ENCODE measurements at regions not wholly inside any gene's neighbourhood (a gene's known extent, or its start where the extent isn't known, plus 50 kb on each side); places are given as distances from the start of the nearest gene placed in this dataset.

GRCh38 chr12:4046495-4046840, 173.3 kb upstream of the PARP11 start:
- Histone ChIP-seq H3K27ac (replicated peaks; ENCODE audit: low read length) (peak overlapping the region; percentile 84), H2AK5ac (ENCODE audit: low read depth, low read length) (no peak overlapping the region), H3K4me2 (ENCODE audit: insufficient read depth, low read length, poor library complexity, severe bottlenecking) (no peak overlapping the region), H4K8ac (ENCODE audit: low read depth, low read length) (no peak overlapping the region), H3K36me3 (replicated peaks in 1 of 2; ENCODE audit: control insufficient read depth in 2 of 2, insufficient read depth in 2 of 2, low read length in 2 of 2) (no peaks in the 10 kb centered on the region), H3K9me3 (replicated peaks in 1 of 2; ENCODE audit: control insufficient read depth in 2 of 2, insufficient read depth in 1 of 2, low read depth in 1 of 2, low read length in 2 of 2) (peaks cover 4 to 15% of the 10 kb centered on the region in 2 donors), H3K27me3 (ENCODE audit: control insufficient read depth in 3 of 3, insufficient read depth in 3 of 3, low read depth in 1 of 3, low read length in 3 of 3) (no peaks in the 10 kb centered on the region), H3K79me1 (ENCODE audit: low read depth, low read length) (no peaks in the 10 kb centered on the region), H2BK15ac (ENCODE audit: low read length) (peak overlapping the region; percentile 42), H3K14ac (ENCODE audit: low read length) (no peak overlapping the region), H2AFZ (ENCODE audit: low read length) (peak overlapping the region; percentile 70), H3K4me3 (ENCODE audit: low read length in 2 of 2) (no peak overlapping the region), H3K9ac (ENCODE audit: low read depth, low read length, poor library complexity) (no peak overlapping the region), H3K23ac (ENCODE audit: low read depth, low read length, poor library complexity) (no peak overlapping the region), H3K4me1 (ENCODE audit: control insufficient read depth in 2 of 2, insufficient read depth in 1 of 2, low read depth in 1 of 2, low read length in 2 of 2) (peaks cover 11 to 20% of the 10 kb centered on the region in 2 donors), H2BK120ac (ENCODE audit: low read depth, low read length) (no peak overlapping the region), H3K4ac (ENCODE audit: low read length) (no peak overlapping the region), H2BK12ac (ENCODE audit: low read length) (no peak overlapping the region), H3K18ac (ENCODE audit: low read length) (peak overlapping the region; percentile 87), H4K91ac (ENCODE audit: low read depth, low read length, poor library complexity) (no peak overlapping the region), H2BK5ac (ENCODE audit: low read length) (no peak overlapping the region)
- no CpG with 5 or more reads among the region's 6 CpGs for WGBS, 2 donors (ENCODE audit: extremely low coverage in 2 of 2, insufficient read length in 2 of 2, insufficient replicate concordance in 1 of 2)
- peak; percentile 38 for DNase-seq (ENCODE audit: low spot score)

GRCh38 chr12:4045786-4046494, 172.7 kb upstream of the PARP11 start:
- Histone ChIP-seq H2AFZ (ENCODE audit: low read length) (peak overlapping the region; percentile 70), H3K14ac (ENCODE audit: low read length) (no peak overlapping the region), H2BK5ac (ENCODE audit: low read length) (no peak overlapping the region), H3K18ac (ENCODE audit: low read length) (peak overlapping the region; percentile 87), H3K9me3 (replicated peaks in 1 of 2; ENCODE audit: control insufficient read depth in 2 of 2, insufficient read depth in 1 of 2, low read depth in 1 of 2, low read length in 2 of 2) (peaks cover 4 to 15% of the 10 kb centered on the region in 2 donors), H3K9ac (ENCODE audit: low read depth, low read length, poor library complexity) (no peak overlapping the region), H4K8ac (ENCODE audit: low read depth, low read length) (no peak overlapping the region), H3K4me2 (ENCODE audit: insufficient read depth, low read length, poor library complexity, severe bottlenecking) (no peak overlapping the region), H3K27ac (replicated peaks; ENCODE audit: low read length) (peak overlapping the region; percentile 84), H4K91ac (ENCODE audit: low read depth, low read length, poor library complexity) (no peak overlapping the region), H2BK15ac (ENCODE audit: low read length) (peak overlapping the region; percentile 42), H3K79me1 (ENCODE audit: low read depth, low read length) (no peaks in the 10 kb centered on the region), H3K36me3 (replicated peaks in 1 of 2; ENCODE audit: control insufficient read depth in 2 of 2, insufficient read depth in 2 of 2, low read length in 2 of 2) (no peaks in the 10 kb centered on the region), H3K4me3 (ENCODE audit: low read length in 2 of 2) (no peak overlapping the region), H2BK120ac (ENCODE audit: low read depth, low read length) (no peak overlapping the region), H2BK12ac (ENCODE audit: low read length) (no peak overlapping the region), H3K4me1 (ENCODE audit: control insufficient read depth in 2 of 2, insufficient read depth in 1 of 2, low read depth in 1 of 2, low read length in 2 of 2) (peaks cover 11 to 20% of the 10 kb centered on the region in 2 donors), H3K23ac (ENCODE audit: low read depth, low read length, poor library complexity) (no peak overlapping the region), H2AK5ac (ENCODE audit: low read depth, low read length) (no peak overlapping the region), H3K27me3 (ENCODE audit: control insufficient read depth in 3 of 3, insufficient read depth in 3 of 3, low read depth in 1 of 3, low read length in 3 of 3) (no peaks in the 10 kb centered on the region), H3K4ac (ENCODE audit: low read length) (no peak overlapping the region)
- WGBS, 2 donors (ENCODE audit: extremely low coverage in 2 of 2, insufficient read length in 2 of 2, insufficient replicate concordance in 1 of 2): no CpG with 5 or more reads among the region's 16 CpGs
- DNase-seq (ENCODE audit: low spot score): no peak

GRCh38 chr12:4044736-4045730, 171.8 kb upstream of the PARP11 start:
- H4K91ac ChIP-seq (ENCODE audit: low read depth, low read length, poor library complexity): no peak overlapping the region
- H3K9ac ChIP-seq (ENCODE audit: low read depth, low read length, poor library complexity): no peak overlapping the region
- no peak overlapping the region for H4K8ac ChIP-seq (ENCODE audit: low read depth, low read length)
- H3K4ac ChIP-seq (ENCODE audit: low read length): no peak overlapping the region
- peak overlapping the region; percentile 64 for H2BK12ac ChIP-seq (ENCODE audit: low read length)
- H2BK15ac ChIP-seq (ENCODE audit: low read length): peak overlapping the region; percentile 8
- H3K14ac ChIP-seq (ENCODE audit: low read length): no peak overlapping the region
- H3K23ac ChIP-seq (ENCODE audit: low read depth, low read length, poor library complexity): no peak overlapping the region
- H2BK5ac ChIP-seq (ENCODE audit: low read length): no peak overlapping the region
- H3K9me3 ChIP-seq (replicated peaks in 1 of 2; ENCODE audit: control insufficient read depth in 2 of 2, insufficient read depth in 1 of 2, low read depth in 1 of 2, low read length in 2 of 2): peaks cover 4 to 15% of the 10 kb centered on the region in 2 donors
- no peak overlapping the region for H3K4me3 ChIP-seq (ENCODE audit: low read length in 2 of 2)
- peak overlapping the region; percentile 85 for H3K18ac ChIP-seq (ENCODE audit: low read length)
- DNase-seq (ENCODE audit: low spot score): no peak
- peak overlapping the region; percentile 59 for H2AK5ac ChIP-seq (ENCODE audit: low read depth, low read length)
- peak overlapping the region; percentile 30 for H3K27ac ChIP-seq (replicated peaks; ENCODE audit: low read length)
- no peak overlapping the region for H2AFZ ChIP-seq (ENCODE audit: low read length)
- no peak overlapping the region for H3K4me2 ChIP-seq (ENCODE audit: insufficient read depth, low read length, poor library complexity, severe bottlenecking)
- H3K27me3 ChIP-seq (ENCODE audit: control insufficient read depth in 3 of 3, insufficient read depth in 3 of 3, low read depth in 1 of 3, low read length in 3 of 3): no peaks in the 10 kb centered on the region
- no peaks in the 10 kb centered on the region for H3K36me3 ChIP-seq (replicated peaks in 1 of 2; ENCODE audit: control insufficient read depth in 2 of 2, insufficient read depth in 2 of 2, low read length in 2 of 2)
- H3K4me1 ChIP-seq (ENCODE audit: control insufficient read depth in 2 of 2, insufficient read depth in 1 of 2, low read depth in 1 of 2, low read length in 2 of 2): peaks cover 11 to 18% of the 10 kb centered on the region in 2 donors
- no peaks in the 10 kb centered on the region for H3K79me1 ChIP-seq (ENCODE audit: low read depth, low read length)
- no peak overlapping the region for H2BK120ac ChIP-seq (ENCODE audit: low read depth, low read length)
- no CpG with 5 or more reads among the region's 23 CpGs for WGBS, 2 donors (ENCODE audit: extremely low coverage in 2 of 2, insufficient read length in 2 of 2, insufficient replicate concordance in 1 of 2)

- no peak for DNase-seq (ENCODE audit: low spot score)
- no peak overlapping the region for H2BK5ac ChIP-seq (ENCODE audit: low read length)
- no peak overlapping the region for H2BK12ac ChIP-seq (ENCODE audit: low read length)
- no peak overlapping the region for H3K9ac ChIP-seq (ENCODE audit: low read depth, low read length, poor library complexity)
- no peak overlapping the region for H3K18ac ChIP-seq (ENCODE audit: low read length)
- H2AFZ ChIP-seq (ENCODE audit: low read length): no peak overlapping the region
- H3K36me3 ChIP-seq (replicated peaks in 1 of 2; ENCODE audit: control insufficient read depth in 2 of 2, insufficient read depth in 2 of 2, low read length in 2 of 2): no peaks in the 10 kb centered on the region
- no peak overlapping the region for H3K23ac ChIP-seq (ENCODE audit: low read depth, low read length, poor library complexity)
- no peak overlapping the region for H2AK5ac ChIP-seq (ENCODE audit: low read depth, low read length)
- H3K27me3 ChIP-seq (ENCODE audit: control insufficient read depth in 3 of 3, insufficient read depth in 3 of 3, low read depth in 1 of 3, low read length in 3 of 3): no peaks in the 10 kb centered on the region
- no CpG with 5 or more reads among the region's 9 CpGs for WGBS, 2 donors (ENCODE audit: extremely low coverage in 2 of 2, insufficient read length in 2 of 2, insufficient replicate concordance in 1 of 2)
- no peak overlapping the region for H3K27ac ChIP-seq (replicated peaks; ENCODE audit: low read length)
- no peak overlapping the region for H3K4me2 ChIP-seq (ENCODE audit: insufficient read depth, low read length, poor library complexity, severe bottlenecking)
- no peak overlapping the region for H3K14ac ChIP-seq (ENCODE audit: low read length)
- peaks cover 4 to 15% of the 10 kb centered on the region in 2 donors for H3K9me3 ChIP-seq (replicated peaks in 1 of 2; ENCODE audit: control insufficient read depth in 2 of 2, insufficient read depth in 1 of 2, low read depth in 1 of 2, low read length in 2 of 2)
- H3K4me1 ChIP-seq (ENCODE audit: control insufficient read depth in 2 of 2, insufficient read depth in 1 of 2, low read depth in 1 of 2, low read length in 2 of 2): peaks cover 11 to 18% of the 10 kb centered on the region in 2 donors
- H3K4me3 ChIP-seq (ENCODE audit: low read length in 2 of 2): no peak overlapping the region
- H3K79me1 ChIP-seq (ENCODE audit: low read depth, low read length): no peaks in the 10 kb centered on the region
- no peak overlapping the region for H4K91ac ChIP-seq (ENCODE audit: low read depth, low read length, poor library complexity)
- no peak overlapping the region for H2BK15ac ChIP-seq (ENCODE audit: low read length)
- no peak overlapping the region for H2BK120ac ChIP-seq (ENCODE audit: low read depth, low read length)
- no peak overlapping the region for H3K4ac ChIP-seq (ENCODE audit: low read length)
- H4K8ac ChIP-seq (ENCODE audit: low read depth, low read length): no peak overlapping the region
Measured at GRCh38 chr12:4044101-4044500, 170.9 kb upstream of the PARP11 start.
